Stomach (tissue), 4 donors: ENCODE measurements at regions not wholly inside any gene's neighbourhood (a gene's known extent, or its start where the extent isn't known, plus 50 kb on each side); places are given as distances from the start of the nearest gene placed in this dataset.

ENCODE experiments used
- EP300 ChIP-seq: sonication (generic); formaldehyde crosslinking; IDR thresholded peaks from one replicate; pipeline ENCODE4 v1.6.1; 2017; ENCODE audit warnings: antibody characterized with exemption
- POLR2A ChIP-seq, 4 donors: fragments of 450-650 bp; IDR thresholded peaks; one replicate each; pipeline ENCODE4 v1.6.1; 2016; ENCODE audit warnings: antibody characterized with exemption in 4 of 4, control low read depth in 2 of 4, mild to moderate bottlenecking in 1 of 4, moderate library complexity in 1 of 4
- POLR2AphosphoS5 ChIP-seq, 3 donors: sonication (generic); formaldehyde crosslinking; IDR thresholded peaks; one replicate each; pipeline ENCODE4 v1.6.1; 2016; ENCODE audit warnings: antibody characterized with exemption in 3 of 3
- TF ChIP-seq, protein P1 (sequence below), 7 experiments: fragments of 450-650 bp in 4 of 7; fragments of 200-600 bp in 3 of 7; sonication (generic) in 3 of 7; IDR thresholded peaks; one replicate each; pipeline ENCODE4 v1.5.1; 2016 to 2019; ENCODE audit warnings: antibody characterized with exemption in 7 of 7, control low read depth in 2 of 7, mild to moderate bottlenecking in 1 of 7

DNA sequence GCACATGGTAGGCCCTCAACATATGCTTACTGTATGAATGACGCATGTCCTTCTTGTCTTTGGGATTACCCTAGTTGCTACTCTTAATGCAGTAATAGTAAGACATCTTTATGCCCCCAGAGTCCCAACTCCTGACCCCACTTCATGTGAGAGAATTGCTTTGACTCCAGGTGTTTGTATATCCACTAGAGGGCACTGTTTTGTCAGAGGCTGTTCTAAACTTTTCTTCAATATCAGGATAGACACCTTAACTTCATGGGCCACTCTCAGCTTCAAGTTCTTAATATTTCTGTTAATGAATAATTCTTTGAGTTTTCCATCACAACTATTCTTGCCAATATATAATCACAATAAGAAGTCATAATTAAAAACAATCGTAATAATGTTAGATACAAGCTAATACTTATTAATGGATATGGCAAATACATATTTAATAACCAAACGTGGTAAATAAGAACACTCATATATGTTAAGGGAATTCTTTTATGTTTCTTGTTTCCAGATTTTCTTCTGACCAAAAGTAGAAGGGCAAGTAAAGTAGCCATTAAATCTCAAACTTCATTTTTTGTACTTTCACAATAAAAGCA lies 337.2 kb upstream of the DNAJC19 start:
- TF ChIP-seq, protein P1, sequence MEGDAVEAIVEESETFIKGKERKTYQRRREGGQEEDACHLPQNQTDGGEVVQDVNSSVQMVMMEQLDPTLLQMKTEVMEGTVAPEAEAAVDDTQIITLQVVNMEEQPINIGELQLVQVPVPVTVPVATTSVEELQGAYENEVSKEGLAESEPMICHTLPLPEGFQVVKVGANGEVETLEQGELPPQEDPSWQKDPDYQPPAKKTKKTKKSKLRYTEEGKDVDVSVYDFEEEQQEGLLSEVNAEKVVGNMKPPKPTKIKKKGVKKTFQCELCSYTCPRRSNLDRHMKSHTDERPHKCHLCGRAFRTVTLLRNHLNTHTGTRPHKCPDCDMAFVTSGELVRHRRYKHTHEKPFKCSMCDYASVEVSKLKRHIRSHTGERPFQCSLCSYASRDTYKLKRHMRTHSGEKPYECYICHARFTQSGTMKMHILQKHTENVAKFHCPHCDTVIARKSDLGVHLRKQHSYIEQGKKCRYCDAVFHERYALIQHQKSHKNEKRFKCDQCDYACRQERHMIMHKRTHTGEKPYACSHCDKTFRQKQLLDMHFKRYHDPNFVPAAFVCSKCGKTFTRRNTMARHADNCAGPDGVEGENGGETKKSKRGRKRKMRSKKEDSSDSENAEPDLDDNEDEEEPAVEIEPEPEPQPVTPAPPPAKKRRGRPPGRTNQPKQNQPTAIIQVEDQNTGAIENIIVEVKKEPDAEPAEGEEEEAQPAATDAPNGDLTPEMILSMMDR (IDR thresholded peaks at IDR 0.05) = peak in 5 of 7 experiments; percentile 23 to 61 (median 47)
- TF ChIP-seq POLR2A (IDR thresholded peaks at IDR 0.05) (no peak), POLR2AphosphoS5 (IDR thresholded peaks at IDR 0.05) (no peak), EP300 (no peak)
